Retinal pigment epithelial cell (primary cell): ENCODE measurements at regions not wholly inside any gene's neighbourhood (a gene's known extent, or its start where the extent isn't known, plus 50 kb on each side); places are given as distances from the start of the nearest gene placed in this dataset.

Experiments used
- DNase-seq: peaks from one replicate; pipeline ENCODE4 v3.0.0-alpha.2; 2010; ENCODE audit warnings: low read depth
- H3K4me3 ChIP-seq: 2 replicates; pipeline ENCODE4 v1.5.1; 2011; ENCODE audit warnings: mild to moderate bottlenecking, low read length, control low read depth, moderate library complexity
- CTCF ChIP-seq: conservative IDR thresholded peaks from 2 replicates; pipeline ENCODE4 v1.5.1; 2011; ENCODE audit warnings: low read depth, low read length, control low read depth, inconsistent platforms

DNA sequence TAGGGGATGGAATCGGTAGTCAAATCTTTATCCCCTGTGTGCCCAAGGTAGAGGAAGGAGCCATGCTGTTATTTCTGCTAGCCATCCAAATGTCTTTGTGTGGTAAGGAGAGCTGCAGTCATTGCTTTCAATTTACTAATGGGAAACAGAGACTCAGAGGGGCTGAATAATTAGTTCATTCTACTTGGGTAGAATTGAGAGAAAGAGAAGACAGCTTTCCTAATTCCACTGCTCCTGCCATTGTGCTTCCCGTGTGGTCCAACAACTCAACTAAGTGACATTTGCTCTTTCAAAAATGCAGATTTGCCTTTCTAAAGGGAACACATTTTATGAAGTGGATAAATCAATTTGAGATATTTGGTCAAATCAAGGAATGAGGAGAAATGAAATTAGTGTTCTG lies 136.1 kb downstream of the AQP4 start:
- no peak for TF ChIP-seq CTCF
- no peak for DNase-seq
- no peak overlapping the region for H3K4me3 ChIP-seq

GRCh38 chr18:26729008-26729407 lies 136.5 kb downstream of the AQP4 start:
- DNase-seq, result no peak
- H3K4me3 ChIP-seq, result no peak overlapping the region
- TF ChIP-seq CTCF, result no peak

- TF ChIP-seq CTCF, result no peak
- no peak for DNase-seq
Measured at GRCh38 chr18:26723981-26724380, 141.5 kb downstream of the AQP4 start.

DNA sequence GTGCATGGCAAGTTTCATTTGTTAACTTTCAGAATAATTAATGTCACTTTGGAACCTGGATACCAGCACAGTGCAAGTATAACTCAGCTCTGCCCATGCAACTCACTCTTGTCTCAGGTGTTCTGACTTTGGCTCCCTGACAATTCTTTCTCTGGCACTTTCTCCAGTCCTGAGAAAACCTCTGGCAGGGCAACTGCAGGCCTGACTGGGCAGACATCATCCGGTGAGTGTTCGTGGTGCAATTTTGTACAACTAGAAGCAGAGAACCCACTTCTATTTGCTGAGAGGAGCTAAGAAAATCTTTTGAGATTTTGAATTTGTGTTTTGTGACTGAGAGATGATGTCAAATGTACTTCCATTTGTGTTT lies 143.0 kb downstream of the AQP4 start:
- no peak for TF ChIP-seq CTCF
- no peak overlapping the region for H3K4me3 ChIP-seq
- no peak for DNase-seq

More at GRCh38 chr18:26723981-26724380, 141.5 kb downstream of the AQP4 start:
- H3K4me3 ChIP-seq, result no peak overlapping the region

DNA sequence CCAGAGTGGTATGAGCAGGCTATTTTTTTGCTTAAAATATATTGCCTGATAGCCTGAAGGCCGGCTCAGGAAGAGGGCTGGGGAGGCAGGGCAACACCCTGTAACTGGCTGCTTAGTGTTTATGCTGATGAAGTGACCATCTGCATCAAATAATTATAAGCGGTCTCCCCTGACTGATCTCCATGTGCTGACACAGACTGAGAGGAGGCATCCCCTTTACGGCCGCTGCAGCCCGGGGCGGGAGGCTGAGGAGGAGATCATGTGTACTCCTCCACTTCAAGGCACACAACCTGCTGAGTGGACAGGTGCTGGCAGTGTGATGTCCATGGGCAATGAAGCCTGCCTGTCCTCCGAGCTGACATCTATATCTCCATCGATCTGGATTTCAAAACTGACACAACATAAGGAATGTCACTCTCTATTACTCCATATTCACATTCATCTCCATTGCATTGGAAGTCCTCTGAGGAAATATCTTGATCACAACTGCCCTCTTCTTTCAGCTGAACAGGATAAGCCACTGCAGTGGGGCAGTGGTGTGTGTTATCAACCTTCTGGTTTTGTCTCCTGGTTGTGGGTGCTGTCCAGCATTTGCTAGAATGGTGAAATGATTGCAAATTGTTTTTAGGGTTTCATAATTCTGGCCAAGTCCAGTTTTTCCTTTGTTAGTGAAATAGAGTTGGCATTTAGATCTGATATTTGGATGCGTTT lies 143.5 kb downstream of the AQP4 start:
- TF ChIP-seq CTCF, result no peak
- H3K4me3 ChIP-seq, result no peak overlapping the region
- no peak for DNase-seq

- H3K4me3 ChIP-seq, result no peak overlapping the region
- no peak for DNase-seq
- no peak for TF ChIP-seq CTCF
Measured at GRCh38 chr18:26719896-26720295, 145.6 kb downstream of the AQP4 start.

DNA sequence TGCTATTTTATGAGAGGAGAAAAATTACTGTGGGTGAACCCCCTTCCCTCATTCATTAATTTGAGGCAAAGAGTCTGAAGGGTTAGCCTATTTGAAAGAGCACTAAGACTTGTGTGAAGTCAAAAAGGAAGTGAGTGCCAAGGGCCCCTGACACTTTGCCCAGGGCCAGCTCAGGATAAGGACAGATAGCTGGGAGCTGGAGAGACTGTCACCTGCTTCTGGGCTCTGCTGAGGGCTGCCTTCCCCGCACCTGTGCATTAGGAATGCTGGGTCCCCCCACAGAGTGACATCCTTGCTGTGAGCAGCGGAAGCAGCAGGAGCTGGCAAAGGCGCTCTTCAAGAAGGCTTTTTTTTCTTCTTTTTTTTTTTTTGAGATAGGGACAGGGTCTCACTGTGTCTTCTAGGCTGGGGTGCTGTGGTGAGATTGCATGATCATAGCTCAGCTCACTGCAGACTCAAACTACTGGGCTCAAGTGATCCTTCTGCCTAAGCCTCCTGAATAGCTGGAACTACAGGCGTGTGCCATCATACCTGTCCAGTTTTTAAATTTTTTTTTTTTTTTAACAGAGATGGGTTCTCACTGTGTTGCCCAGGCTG lies 148.3 kb downstream of the AQP4 start:
- H3K4me3 ChIP-seq, result no peak overlapping the region
- TF ChIP-seq CTCF, result no peak
- DNase-seq, result no peak
